GM23338 (cell line): ENCODE measurements at regions not wholly inside any gene's neighbourhood (a gene's known extent, or its start where the extent isn't known, plus 50 kb on each side); places are given as distances from the start of the nearest gene placed in this dataset.

Experiments used
- ATAC-seq: fragments of 200-7000 bp; cut with Tn5 transposase; 3 replicates; pipeline ENCODE4 v1.9.1; 2020
- DNase-seq: peaks from one replicate; pipeline ENCODE4 v3.0.0-alpha.2; 2015; ENCODE audit warnings: low spot score
- H2AFZ ChIP-seq: fragments of 200-600 bp; sonication (generic); 2 replicates; pipeline ENCODE4 v1.8.0; 2016; ENCODE audit warnings: antibody characterized with exemption, mild to moderate bottlenecking, moderate library complexity
- H3F3A ChIP-seq: fragments of 200-600 bp; sonication (generic); replicated peaks from 2 replicates; pipeline ENCODE4 v1.8.0; 2017; ENCODE audit warnings: antibody characterized with exemption, mixed run types, low read depth
- H3K27ac ChIP-seq: fragments of 200-600 bp; sonication (generic); 2 replicates; pipeline ENCODE4 v1.6.1; 2016; ENCODE audit warnings: low read depth
- H3K27me3 ChIP-seq: fragments of 200-600 bp; sonication (generic); 2 replicates; pipeline ENCODE4 v1.8.0; 2016; ENCODE audit warnings: mild to moderate bottlenecking, mixed run types, moderate library complexity; ENCODE audit not compliant: insufficient read depth
- H3K36me3 ChIP-seq: fragments of 200-600 bp; sonication (generic); 2 replicates; pipeline ENCODE4 v1.8.0; 2016; ENCODE audit warnings: mild to moderate bottlenecking; ENCODE audit not compliant: insufficient read depth
- H3K4me1 ChIP-seq: fragments of 200-600 bp; sonication (generic); 2 replicates; pipeline ENCODE4 v1.8.0; 2016; ENCODE audit warnings: mild to moderate bottlenecking, moderate library complexity; ENCODE audit not compliant: insufficient read depth
- H3K4me2 ChIP-seq: fragments of 200-600 bp; sonication (generic); 2 replicates; pipeline ENCODE4 v1.7.1; 2017; ENCODE audit warnings: mixed run types
- H3K4me3 ChIP-seq: fragments of 200-600 bp; sonication (generic); 2 replicates; pipeline ENCODE4 v1.6.1; 2016; ENCODE audit warnings: mixed run types
- H3K79me2 ChIP-seq: fragments of 200-600 bp; sonication (generic); replicated peaks from 2 replicates; pipeline ENCODE4 v1.8.0; 2017; ENCODE audit warnings: mild to moderate bottlenecking; ENCODE audit not compliant: insufficient read depth
- H3K9me2 ChIP-seq: fragments of 200-600 bp; sonication (generic); 2 replicates; pipeline ENCODE4 v1.8.0; 2017; ENCODE audit not compliant: insufficient read depth
- H4K20me1 ChIP-seq: fragments of 200-600 bp; sonication (generic); replicated peaks from 2 replicates; pipeline ENCODE4 v1.8.0; 2017; ENCODE audit warnings: mild to moderate bottlenecking; ENCODE audit not compliant: insufficient read depth
- H3K27ac Mint-ChIP-seq: 2 replicates; pipeline ENCODE4 v1.8.0; 2020; ENCODE audit warnings: inconsistent platforms, mild to moderate bottlenecking, moderate library complexity, mixed read lengths
- H3K27me3 Mint-ChIP-seq: 3 replicates; pipeline ENCODE4 v1.8.0; 2022; ENCODE audit warnings: low read depth, mild to moderate bottlenecking, moderate library complexity, mixed read lengths, inconsistent platforms; ENCODE audit not compliant: insufficient read depth, poor library complexity
- H3K36me3 Mint-ChIP-seq: 3 replicates; pipeline ENCODE4 v1.8.0; 2021; ENCODE audit warnings: low read depth, mild to moderate bottlenecking, inconsistent platforms, moderate library complexity, mixed read lengths
- H3K4me1 Mint-ChIP-seq: 3 replicates; pipeline ENCODE4 v1.8.0; 2020; ENCODE audit warnings: mild to moderate bottlenecking, inconsistent platforms, mixed read lengths
- H3K4me3 Mint-ChIP-seq: 3 replicates; pipeline ENCODE4 v1.8.0; 2021; ENCODE audit warnings: moderate library complexity, mild to moderate bottlenecking, inconsistent platforms, mixed read lengths
- H3K9me3 Mint-ChIP-seq: 3 replicates; pipeline ENCODE4 v1.8.0; 2020; ENCODE audit warnings: moderate library complexity, mild to moderate bottlenecking, inconsistent platforms, mixed read lengths
- CREB1 ChIP-seq: fragments of 250-450 bp; sonication (Bioruptor Pico); IDR thresholded peaks from 2 replicates; pipeline ENCODE4 v1.5.0; 2020; ENCODE audit warnings: low read depth, mild to moderate bottlenecking, moderate library complexity
- CTCF ChIP-seq, 2 experiments: fragments of 200-600 bp in 1 of 2; sonication (generic) in 1 of 2; conservative IDR thresholded peaks; 2 replicates each; pipeline versions ENCODE4 v1.5.1 to v1.6.1; 2016 to 2017; ENCODE audit warnings: antibody characterized with exemption in 2 of 2, low read depth in 2 of 2, mild to moderate bottlenecking in 2 of 2, moderate library complexity in 1 of 2
- ETS1 ChIP-seq: IDR thresholded peaks from 2 replicates; pipeline ENCODE4 v1.6.1; 2016; ENCODE audit warnings: antibody characterized with exemption
- EZH2 ChIP-seq: fragments of 200-600 bp; sonication (generic); IDR thresholded peaks from one replicate; pipeline ENCODE4 v1.8.0; 2017; ENCODE audit warnings: antibody characterized with exemption, mild to moderate bottlenecking, low read depth; ENCODE audit not compliant: unreplicated experiment
- NANOG ChIP-seq: IDR thresholded peaks from 2 replicates; pipeline ENCODE4 v1.6.1; 2016; ENCODE audit warnings: antibody characterized with exemption, borderline replicate concordance
- POLR2AphosphoS5 ChIP-seq: IDR thresholded peaks from 2 replicates; pipeline ENCODE4 v1.6.1; 2016; ENCODE audit warnings: antibody characterized with exemption, low read depth
- REST ChIP-seq: IDR thresholded peaks from one replicate; pipeline ENCODE4 v1.6.1; 2018; ENCODE audit warnings: antibody characterized with exemption; ENCODE audit not compliant: unreplicated experiment
- STAT1 ChIP-seq: IDR thresholded peaks from one replicate; pipeline ENCODE4 v1.6.1; 2016; ENCODE audit warnings: antibody characterized with exemption; ENCODE audit not compliant: unreplicated experiment
- ZNF114 ChIP-seq: fragments of 250-450 bp; sonication (Bioruptor Pico); IDR thresholded peaks from 2 replicates; pipeline ENCODE4 v1.5.0; 2020; ENCODE audit warnings: mild to moderate bottlenecking, moderate library complexity
- ZNF331 ChIP-seq: fragments of 250-450 bp; sonication (Bioruptor Pico); IDR thresholded peaks from 2 replicates; pipeline ENCODE4 v1.5.0; 2020; ENCODE audit warnings: low read depth, mild to moderate bottlenecking, moderate library complexity
- ZNF462 ChIP-seq: fragments of 250-450 bp; sonication (Bioruptor Pico); IDR thresholded peaks from 2 replicates; pipeline ENCODE4 v1.5.0; 2020; ENCODE audit warnings: mild to moderate bottlenecking, moderate library complexity

- DNase-seq (no peak), ATAC-seq (no peak)
- no peak overlapping the region for H2AFZ ChIP-seq
- H3K36me3 ChIP-seq, result no peaks in the 10 kb centered on the region
- no peaks in the 10 kb centered on the region for H3K36me3 Mint-ChIP-seq
- no peaks in the 10 kb centered on the region for H3K79me2 ChIP-seq
- no peaks in the 10 kb centered on the region for H3K4me1 Mint-ChIP-seq
- H3K27ac Mint-ChIP-seq, result no peak overlapping the region
- H3K27ac ChIP-seq, result no peak overlapping the region
- no peaks in the 10 kb centered on the region for H3K27me3 ChIP-seq
- no peaks in the 10 kb centered on the region for H3F3A ChIP-seq
- no peaks in the 10 kb centered on the region for H3K9me3 Mint-ChIP-seq
- no peaks in the 10 kb centered on the region for H3K9me2 ChIP-seq
- no peak overlapping the region for H3K4me3 ChIP-seq
- no peak overlapping the region for H3K4me3 Mint-ChIP-seq
- H4K20me1 ChIP-seq, result no peaks in the 10 kb centered on the region
- no peaks in the 10 kb centered on the region for H3K4me1 ChIP-seq
- TF ChIP-seq REST (no peak), POLR2AphosphoS5 (no peak), ZNF114 (CRISPR knock-in tag) (no peak), CTCF (conservative IDR thresholded peaks at IDR 0.05; ENCODE audit: low read depth in 2 of 2) (no peak), ETS1 (no peak), CREB1 (no peak), NANOG (no peak), STAT1 (no peak), EZH2 (no peak), ZNF462 (CRISPR knock-in tag) (no peak), ZNF331 (CRISPR knock-in tag) (no peak)
- H3K4me2 ChIP-seq, result no peak overlapping the region
- H3K27me3 Mint-ChIP-seq, result no peaks in the 10 kb centered on the region
Observed at GRCh38 chr4:91729851-91730250, 573.9 kb upstream of the GRID2 start.
